Spleen (tissue), 7 donors: ENCODE measurements at regions not wholly inside any gene's neighbourhood (a gene's known extent, or its start where the extent isn't known, plus 50 kb on each side); places are given as distances from the start of the nearest gene placed in this dataset.

Experiments
- CTCF ChIP-seq, 11 experiments: fragments of 200-600 bp in 7 of 11; fragments of 450-650 bp in 4 of 11; sonication (generic) in 4 of 11; IDR thresholded peaks in 8 of 11; conservative IDR thresholded peaks in 3 of 11; 1 replicate in 7 of 11; 2 replicates in 4 of 11; pipeline versions ENCODE4 v1.4.0 to v1.8.0; 2016 to 2021; ENCODE audit warnings: antibody characterized with exemption in 11 of 11, inconsistent platforms in 4 of 11, mild to moderate bottlenecking in 1 of 11
- POLR2A ChIP-seq, 3 donors: fragments of 450-650 bp; IDR thresholded peaks; one replicate each; pipeline ENCODE4 v1.5.1; 2017; ENCODE audit warnings: antibody characterized with exemption in 3 of 3, mild to moderate bottlenecking in 1 of 3
- POLR2AphosphoS5 ChIP-seq, 3 donors: sonication (generic); formaldehyde crosslinking; IDR thresholded peaks; one replicate each; pipeline ENCODE4 v1.5.1; 2017; ENCODE audit warnings: antibody characterized with exemption in 3 of 3
- donor health status: DM: no; HTN: no; CAD: no; lungs with moderate emphysema.
- donor health status: DM: no; HTN: no; CAD: no.
- donor health status: DM: no; HTN: no; CAD: no.

GRCh38 chr18:22682720-22683119, 250.4 kb upstream of the RBBP8 start:
- TF ChIP-seq CTCF (IDR thresholded peaks at IDR 0.05 in 8 of 11, conservative IDR thresholded peaks at IDR 0.05 in 3 of 11) (no peak), POLR2A (IDR thresholded peaks at IDR 0.05) (no peak), POLR2AphosphoS5 (IDR thresholded peaks at IDR 0.05) (no peak)
